ENCODE measurements at regions not wholly inside any gene's neighbourhood (a gene's known extent, or its start where the extent isn't known, plus 50 kb on each side); places are given as distances from the start of the nearest gene placed in this dataset.

DNA sequence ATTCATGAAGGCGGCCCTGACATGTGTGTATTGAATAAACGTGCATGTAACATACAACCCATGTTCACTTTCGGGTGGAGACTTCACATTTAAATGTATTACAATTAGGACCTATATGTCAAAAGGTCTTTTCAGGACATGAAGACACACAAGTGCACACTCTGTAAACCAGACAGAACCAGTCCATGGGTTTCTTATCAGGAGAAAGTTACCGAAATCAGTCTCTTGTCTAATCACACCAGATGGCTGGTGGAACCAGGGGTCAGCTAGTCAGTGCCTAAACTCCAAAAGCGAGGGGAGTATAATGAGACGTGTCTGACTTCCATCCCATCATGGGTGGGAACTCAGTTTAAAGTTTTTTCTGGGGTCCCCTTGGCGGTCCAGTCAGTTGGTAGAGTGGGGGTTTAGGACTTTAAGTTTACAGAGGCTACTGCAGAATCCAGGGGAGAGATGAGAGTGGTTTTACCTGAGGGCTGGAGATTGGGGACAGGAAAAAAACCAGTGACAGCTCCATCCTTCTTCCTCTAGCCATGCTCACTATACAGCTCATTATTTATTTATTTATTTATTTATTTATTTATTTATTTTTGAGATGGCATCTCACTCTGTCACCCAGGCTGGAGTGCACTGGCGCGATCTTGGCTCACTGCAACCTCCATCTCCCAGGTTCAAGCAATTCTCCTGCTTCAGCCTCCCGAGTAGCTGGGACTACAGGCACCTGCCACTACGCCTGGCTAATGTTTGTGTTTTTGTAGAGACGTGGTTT is 251.3 kb upstream of the LYZL1 start:
- TF ChIP-seq POLR2A (IDR thresholded peaks at IDR 0.05), result no peak
- TF ChIP-seq, protein P1, sequence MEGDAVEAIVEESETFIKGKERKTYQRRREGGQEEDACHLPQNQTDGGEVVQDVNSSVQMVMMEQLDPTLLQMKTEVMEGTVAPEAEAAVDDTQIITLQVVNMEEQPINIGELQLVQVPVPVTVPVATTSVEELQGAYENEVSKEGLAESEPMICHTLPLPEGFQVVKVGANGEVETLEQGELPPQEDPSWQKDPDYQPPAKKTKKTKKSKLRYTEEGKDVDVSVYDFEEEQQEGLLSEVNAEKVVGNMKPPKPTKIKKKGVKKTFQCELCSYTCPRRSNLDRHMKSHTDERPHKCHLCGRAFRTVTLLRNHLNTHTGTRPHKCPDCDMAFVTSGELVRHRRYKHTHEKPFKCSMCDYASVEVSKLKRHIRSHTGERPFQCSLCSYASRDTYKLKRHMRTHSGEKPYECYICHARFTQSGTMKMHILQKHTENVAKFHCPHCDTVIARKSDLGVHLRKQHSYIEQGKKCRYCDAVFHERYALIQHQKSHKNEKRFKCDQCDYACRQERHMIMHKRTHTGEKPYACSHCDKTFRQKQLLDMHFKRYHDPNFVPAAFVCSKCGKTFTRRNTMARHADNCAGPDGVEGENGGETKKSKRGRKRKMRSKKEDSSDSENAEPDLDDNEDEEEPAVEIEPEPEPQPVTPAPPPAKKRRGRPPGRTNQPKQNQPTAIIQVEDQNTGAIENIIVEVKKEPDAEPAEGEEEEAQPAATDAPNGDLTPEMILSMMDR (IDR thresholded peaks at IDR 0.05), result no peak
- TF ChIP-seq EP300 (IDR thresholded peaks at IDR 0.05), result no peak

All from tibial nerve (tissue), 4 donors.